ENCODE measurements at regions not wholly inside any gene's neighbourhood (a gene's known extent, or its start where the extent isn't known, plus 50 kb on each side); places are given as distances from the start of the nearest gene placed in this dataset.

DNA sequence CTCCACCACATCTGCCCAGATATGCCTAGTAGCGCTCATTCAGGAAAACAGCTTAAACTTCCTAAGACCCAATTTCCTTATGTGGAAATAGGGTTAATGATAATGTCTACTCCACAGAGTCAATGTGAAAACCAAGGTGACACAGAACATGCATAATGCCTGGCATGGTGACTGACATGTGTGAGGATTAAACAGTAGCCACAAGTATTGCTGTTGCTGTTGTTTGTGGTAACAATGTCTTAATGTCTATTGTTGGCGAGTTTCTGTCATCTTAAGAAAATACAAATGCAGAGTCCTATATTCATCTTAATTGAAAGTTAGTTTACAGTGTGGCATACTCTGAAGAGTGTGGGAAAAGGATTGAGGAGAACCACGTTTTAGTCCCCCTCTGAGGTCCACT is 75.6 kb upstream of the NGF start:
- intact Hi-C loops (cut with DNase I) = no loop called here
- no peak for TF ChIP-seq POLR2A (IDR thresholded peaks at IDR 0.05)
- TF ChIP-seq, protein P1, sequence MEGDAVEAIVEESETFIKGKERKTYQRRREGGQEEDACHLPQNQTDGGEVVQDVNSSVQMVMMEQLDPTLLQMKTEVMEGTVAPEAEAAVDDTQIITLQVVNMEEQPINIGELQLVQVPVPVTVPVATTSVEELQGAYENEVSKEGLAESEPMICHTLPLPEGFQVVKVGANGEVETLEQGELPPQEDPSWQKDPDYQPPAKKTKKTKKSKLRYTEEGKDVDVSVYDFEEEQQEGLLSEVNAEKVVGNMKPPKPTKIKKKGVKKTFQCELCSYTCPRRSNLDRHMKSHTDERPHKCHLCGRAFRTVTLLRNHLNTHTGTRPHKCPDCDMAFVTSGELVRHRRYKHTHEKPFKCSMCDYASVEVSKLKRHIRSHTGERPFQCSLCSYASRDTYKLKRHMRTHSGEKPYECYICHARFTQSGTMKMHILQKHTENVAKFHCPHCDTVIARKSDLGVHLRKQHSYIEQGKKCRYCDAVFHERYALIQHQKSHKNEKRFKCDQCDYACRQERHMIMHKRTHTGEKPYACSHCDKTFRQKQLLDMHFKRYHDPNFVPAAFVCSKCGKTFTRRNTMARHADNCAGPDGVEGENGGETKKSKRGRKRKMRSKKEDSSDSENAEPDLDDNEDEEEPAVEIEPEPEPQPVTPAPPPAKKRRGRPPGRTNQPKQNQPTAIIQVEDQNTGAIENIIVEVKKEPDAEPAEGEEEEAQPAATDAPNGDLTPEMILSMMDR (IDR thresholded peaks at IDR 0.05) = no peak
- Histone ChIP-seq H3K4me3 (no peak overlapping the region), H3K36me3 (no peaks in the 10 kb centered on the region), H3K4me1 (peaks cover 0 to 25% (median 0%) of the 10 kb centered on the region in 3 donors), H3K27me3 (peaks cover 0 to 8% (median 0%) of the 10 kb centered on the region in 4 donors), H3K9me3 (no peaks in the 10 kb centered on the region), H3K27ac (no peak overlapping the region)
- WGBS, 2 donors = 87% methylated on average over 3 of the region's 3 CpGs
- no peak for DNase-seq

GRCh38 chr1:115413208-115413607 is 75.2 kb upstream of the NGF start:
- intact Hi-C loops (cut with DNase I) = no loop called here
- Histone ChIP-seq H3K4me1 (peaks cover 0 to 29% (median 0%) of the 10 kb centered on the region in 3 donors), H3K4me3 (no peak overlapping the region), H3K9me3 (no peaks in the 10 kb centered on the region), H3K36me3 (no peaks in the 10 kb centered on the region), H3K27me3 (peaks cover 0 to 8% (median 0%) of the 10 kb centered on the region in 4 donors), H3K27ac (no peak overlapping the region)
- no peak for DNase-seq
- TF ChIP-seq POLR2A (IDR thresholded peaks at IDR 0.05) = no peak
- TF ChIP-seq, protein P1 (IDR thresholded peaks at IDR 0.05) = no peak
- 78 to 90% methylated on average over 3 of the region's 3 CpGs for WGBS, 2 donors

DNA sequence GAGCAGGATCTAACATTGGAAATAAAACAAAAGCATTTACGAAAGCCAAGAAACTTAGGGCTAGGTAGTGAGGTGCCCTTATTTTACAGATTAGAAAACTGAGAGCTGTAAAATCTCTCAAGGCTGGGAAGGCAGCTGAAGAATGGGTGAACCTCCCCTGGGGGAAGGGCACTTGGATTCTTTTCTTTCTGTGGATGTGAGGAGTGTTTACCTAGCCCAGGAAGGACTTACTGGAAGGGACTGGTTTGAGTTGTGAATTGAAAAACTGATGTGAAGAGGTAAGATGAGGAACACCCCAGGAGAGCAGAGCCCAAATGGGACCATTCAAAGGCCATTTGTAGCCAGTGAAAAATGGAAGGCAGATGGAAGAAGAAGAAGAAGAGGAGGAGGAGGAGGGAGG is 74.7 kb upstream of the NGF start:
- Histone ChIP-seq H3K4me1 (peaks cover 0 to 29% (median 0%) of the 10 kb centered on the region in 3 donors), H3K9me3 (no peaks in the 10 kb centered on the region), H3K36me3 (no peaks in the 10 kb centered on the region), H3K4me3 (no peak overlapping the region), H3K27me3 (peaks cover 0 to 8% (median 0%) of the 10 kb centered on the region in 4 donors), H3K27ac (no peak overlapping the region)
- DNase-seq = no peak
- no peak for TF ChIP-seq POLR2A (IDR thresholded peaks at IDR 0.05)
- TF ChIP-seq, protein P1 (IDR thresholded peaks at IDR 0.05) = no peak
- 95% methylated on average over 1 of the region's 1 CpG for WGBS, 2 donors
- intact Hi-C loops (cut with DNase I) = no loop called here

DNA sequence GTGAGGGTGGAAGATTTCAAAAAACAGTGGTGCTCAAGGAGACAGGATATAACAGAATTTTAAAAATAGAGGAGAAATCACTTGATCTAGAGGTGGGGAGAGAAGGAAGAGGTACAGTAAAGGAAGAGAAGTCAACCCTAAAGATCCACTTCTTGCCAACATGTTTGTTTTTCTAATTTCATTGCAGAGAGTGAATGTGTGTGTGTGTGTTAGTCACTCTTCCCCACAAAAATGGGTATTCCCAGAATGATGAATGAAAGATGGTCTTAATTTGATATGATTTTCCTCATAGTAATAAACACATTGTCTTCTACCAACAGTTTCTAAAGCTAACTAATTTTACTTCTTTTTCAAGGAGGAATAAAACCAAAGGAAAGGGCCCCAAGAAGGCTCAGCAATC is 74.2 kb upstream of the NGF start:
- peaks cover 0 to 10% (median 0%) of the 10 kb centered on the region in 4 donors for H3K27me3 ChIP-seq
- no peaks in the 10 kb centered on the region for H3K36me3 ChIP-seq
- intact Hi-C loops (cut with DNase I) = no loop called here
- peaks cover 0 to 29% (median 0%) of the 10 kb centered on the region in 3 donors for H3K4me1 ChIP-seq
- TF ChIP-seq, protein P1 (IDR thresholded peaks at IDR 0.05) = no peak
- TF ChIP-seq POLR2A (IDR thresholded peaks at IDR 0.05) = no peak
- DNase-seq = no peak
- H3K4me3 ChIP-seq = no peak overlapping the region
- H3K27ac ChIP-seq = no peak overlapping the region
- H3K9me3 ChIP-seq = no peaks in the 10 kb centered on the region

DNA sequence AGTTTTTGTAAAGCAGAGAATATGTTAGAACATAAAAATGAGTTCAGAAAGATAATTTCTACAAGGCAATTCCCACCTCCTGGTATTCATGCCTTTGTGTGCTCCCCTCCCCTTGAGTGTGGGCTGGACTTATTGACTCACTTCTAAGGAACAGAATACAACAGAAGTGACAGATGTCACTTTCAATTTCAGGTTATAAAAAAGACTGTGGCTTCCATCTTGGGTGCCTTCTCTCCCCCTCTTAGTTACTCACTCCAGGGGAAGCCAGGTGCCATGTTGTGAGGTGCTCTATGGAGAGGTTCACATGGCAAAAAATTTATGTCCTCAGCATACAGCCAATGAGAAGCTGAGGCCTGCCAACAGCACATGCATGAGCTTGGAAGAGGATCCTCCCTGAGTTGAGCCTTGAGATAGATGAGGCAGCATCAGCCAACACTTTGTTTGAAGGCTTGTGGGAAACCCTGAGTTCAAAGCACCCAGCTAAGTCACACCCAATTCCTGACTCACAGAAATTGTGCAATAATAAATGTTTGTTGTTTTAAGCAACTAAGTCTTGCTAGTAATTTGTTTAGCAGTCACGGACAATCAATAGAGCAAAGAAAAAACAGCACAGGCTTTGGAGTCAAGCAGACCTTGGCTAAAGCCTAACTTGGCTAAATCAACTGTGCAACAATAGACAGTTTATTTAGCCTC is 73.5 kb upstream of the NGF start:
- peak overlapping the region in 1 of 4 donors; percentile 0 for H3K27ac ChIP-seq
- H3K27me3 ChIP-seq = peaks cover 0 to 16% (median 0%) of the 10 kb centered on the region in 4 donors
- intact Hi-C loops (cut with DNase I) = no loop called here
- peaks cover 0 to 29% (median 0%) of the 10 kb centered on the region in 3 donors for H3K4me1 ChIP-seq
- TF ChIP-seq, protein P1 (IDR thresholded peaks at IDR 0.05) = no peak
- TF ChIP-seq POLR2A (IDR thresholded peaks at IDR 0.05) = no peak
- no peaks in the 10 kb centered on the region for H3K9me3 ChIP-seq
- 38 to 43% methylated on average over 1 of the region's 1 CpG for WGBS, 2 donors
- H3K36me3 ChIP-seq = no peaks in the 10 kb centered on the region
- no peak for DNase-seq
- no peak overlapping the region for H3K4me3 ChIP-seq

All from esophagus squamous epithelium (tissue), 5 donors.